Muscle layer of colon (tissue), 2 donors: ENCODE measurements at regions not wholly inside any gene's neighbourhood (a gene's known extent, or its start where the extent isn't known, plus 50 kb on each side); places are given as distances from the start of the nearest gene placed in this dataset.
"Not testable (repeated sequence)": the region's sequence is repeated elsewhere in the genome, so short reads cannot be mapped to it uniquely, and the experiment has no call there.

ENCODE experiments used
- H3K27ac ChIP-seq: one replicate; pipeline ENCODE4 v1.7.0; 2013; ENCODE audit warnings: low read depth, mild to moderate bottlenecking, low read length, moderate library complexity
- H3K27me3 ChIP-seq, 2 donors: one replicate each; pipeline ENCODE4 v1.7.0; 2013; ENCODE audit warnings: low read length in 2 of 2, mild to moderate bottlenecking in 2 of 2; ENCODE audit not compliant: insufficient read depth in 2 of 2, control insufficient read depth in 1 of 2
- H3K36me3 ChIP-seq: one replicate; pipeline ENCODE4 v1.7.0; 2013; ENCODE audit warnings: mild to moderate bottlenecking, low read length; ENCODE audit not compliant: insufficient read depth
- H3K4me1 ChIP-seq: one replicate; pipeline ENCODE4 v1.7.0; 2013; ENCODE audit warnings: mild to moderate bottlenecking, low read length; ENCODE audit not compliant: insufficient read depth
- H3K4me3 ChIP-seq, 2 donors: one replicate each; pipeline ENCODE4 v1.7.0; 2013; ENCODE audit warnings: low read length in 2 of 2, low read depth in 1 of 2, mild to moderate bottlenecking in 1 of 2, moderate library complexity in 1 of 2
- H3K9ac ChIP-seq: one replicate; pipeline ENCODE4 v1.7.0; 2013; ENCODE audit warnings: low read length
- H3K9me3 ChIP-seq: one replicate; pipeline ENCODE4 v1.7.0; 2013; ENCODE audit warnings: mild to moderate bottlenecking, low read length
- donor health status: abdominal sarcoma.
- donor health status: Adenocarcinoma of cecum.

DNA sequence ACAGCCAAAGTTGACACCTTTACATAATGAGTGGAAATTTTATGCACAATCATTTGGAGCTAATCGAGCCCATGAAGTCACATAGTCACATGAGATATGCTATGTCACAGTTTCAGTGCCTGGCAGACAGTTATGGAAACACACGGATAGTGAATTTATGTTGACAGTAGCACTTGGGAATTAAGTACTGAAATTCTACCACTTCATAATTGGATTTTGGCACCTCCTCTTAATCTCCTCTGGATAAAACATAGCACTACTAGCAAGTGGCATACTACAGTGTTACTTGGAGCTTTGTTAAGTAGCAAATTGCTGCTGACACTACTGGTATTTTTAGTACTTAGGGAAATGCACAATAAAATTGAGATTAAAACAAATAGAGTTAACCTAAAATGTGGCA, 1679.4 kb downstream of the OTOL1 start:
- H3K27me3 ChIP-seq, result no peaks in the 10 kb centered on the region
- H3K9ac ChIP-seq, result no peak overlapping the region
- no peaks in the 10 kb centered on the region for H3K36me3 ChIP-seq
- no peaks in the 10 kb centered on the region for H3K9me3 ChIP-seq
- H3K27ac ChIP-seq, result no peak overlapping the region
- H3K4me3 ChIP-seq, result no peak overlapping the region
- no peaks in the 10 kb centered on the region for H3K4me1 ChIP-seq

DNA sequence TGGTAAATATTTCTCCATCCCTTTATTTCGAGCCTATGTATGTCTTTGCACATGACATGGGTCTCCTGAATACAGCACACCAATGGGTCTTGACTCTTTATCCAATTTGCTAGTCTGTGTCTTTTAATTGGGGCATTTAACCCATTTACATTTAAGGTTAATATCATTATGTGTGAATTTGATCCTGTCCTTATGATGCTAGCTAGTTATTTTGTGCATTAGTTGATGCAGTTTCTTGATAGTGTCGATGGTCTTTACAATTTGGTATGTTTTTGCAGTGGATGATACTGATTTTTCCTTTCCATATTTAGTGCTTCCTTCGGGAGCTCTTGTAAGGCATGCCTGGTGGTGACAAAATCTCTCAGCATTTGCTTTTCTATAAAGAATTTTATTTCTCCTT, 1675.9 kb downstream of the OTOL1 start:
- not testable (repeated sequence) for H3K4me1 ChIP-seq, H3K36me3 ChIP-seq, H3K27ac ChIP-seq, H3K4me3 ChIP-seq, H3K9me3 ChIP-seq, H3K9ac ChIP-seq, H3K27me3 ChIP-seq

GRCh38 chr3:163166197-163166596, 1669.6 kb downstream of the OTOL1 start:
- Histone ChIP-seq H3K9me3 (no peaks in the 10 kb centered on the region), H3K9ac (no peak overlapping the region), H3K4me3 (no peak overlapping the region), H3K27ac (no peak overlapping the region), H3K4me1 (no peaks in the 10 kb centered on the region), H3K27me3 (no peaks in the 10 kb centered on the region), H3K36me3 (no peaks in the 10 kb centered on the region)

- Histone ChIP-seq H3K36me3 (no peaks in the 10 kb centered on the region), H3K9ac (no peak overlapping the region), H3K27me3 (no peaks in the 10 kb centered on the region), H3K9me3 (no peaks in the 10 kb centered on the region), H3K27ac (no peak overlapping the region), H3K4me1 (no peaks in the 10 kb centered on the region), H3K4me3 (no peak overlapping the region)
These were observed 1662.7 kb downstream of the OTOL1 start for GRCh38 chr3:163159306-163159705.

DNA sequence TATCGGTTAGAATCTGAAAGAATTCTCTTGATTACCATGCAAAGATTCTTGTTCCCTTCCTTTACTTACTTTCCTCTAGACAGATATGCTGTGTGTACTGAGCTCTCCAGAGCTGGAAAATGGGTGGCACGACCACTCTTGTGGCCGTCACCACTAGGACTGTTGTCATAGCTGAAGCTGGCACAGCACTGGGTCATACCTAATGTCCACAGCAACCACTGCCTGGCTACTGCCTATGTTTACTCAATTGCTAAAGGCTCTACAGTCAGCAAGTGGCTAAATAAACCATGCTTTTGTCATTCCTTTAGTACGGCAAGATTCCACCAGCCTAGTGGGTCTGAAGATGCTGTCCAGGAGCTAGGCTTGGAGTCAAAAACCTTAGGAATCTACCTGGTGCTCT, 1643.0 kb downstream of the OTOL1 start:
- no peak overlapping the region for H3K9ac ChIP-seq
- no peaks in the 10 kb centered on the region for H3K9me3 ChIP-seq
- H3K4me3 ChIP-seq, result no peak overlapping the region
- no peaks in the 10 kb centered on the region for H3K36me3 ChIP-seq
- no peak overlapping the region for H3K27ac ChIP-seq
- no peaks in the 10 kb centered on the region for H3K4me1 ChIP-seq
- H3K27me3 ChIP-seq, result no peaks in the 10 kb centered on the region

DNA sequence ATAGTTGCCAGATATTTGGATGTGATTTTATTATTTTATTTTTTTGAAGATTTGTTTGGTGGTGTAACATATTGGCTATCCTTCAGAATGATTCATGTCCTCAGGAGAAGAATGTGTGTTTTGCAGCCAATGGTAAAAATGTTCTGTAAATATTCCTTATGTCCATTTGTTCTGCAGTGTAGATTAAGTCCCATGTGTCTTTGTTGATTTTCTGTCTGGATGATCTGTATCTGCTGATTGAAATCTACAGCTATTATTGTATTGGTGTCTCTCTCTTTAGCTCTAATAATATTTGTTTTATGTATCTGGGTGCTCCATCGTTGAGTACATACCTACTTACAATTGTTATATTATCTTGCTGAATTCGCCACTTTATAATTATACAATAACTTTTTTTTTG, 1641.7 kb downstream of the OTOL1 start:
- H3K27ac ChIP-seq, result no peak overlapping the region
- H3K9me3 ChIP-seq, result no peaks in the 10 kb centered on the region
- no peak overlapping the region for H3K9ac ChIP-seq
- H3K27me3 ChIP-seq, result no peaks in the 10 kb centered on the region
- no peaks in the 10 kb centered on the region for H3K36me3 ChIP-seq
- no peak overlapping the region for H3K4me3 ChIP-seq
- H3K4me1 ChIP-seq, result no peaks in the 10 kb centered on the region

DNA sequence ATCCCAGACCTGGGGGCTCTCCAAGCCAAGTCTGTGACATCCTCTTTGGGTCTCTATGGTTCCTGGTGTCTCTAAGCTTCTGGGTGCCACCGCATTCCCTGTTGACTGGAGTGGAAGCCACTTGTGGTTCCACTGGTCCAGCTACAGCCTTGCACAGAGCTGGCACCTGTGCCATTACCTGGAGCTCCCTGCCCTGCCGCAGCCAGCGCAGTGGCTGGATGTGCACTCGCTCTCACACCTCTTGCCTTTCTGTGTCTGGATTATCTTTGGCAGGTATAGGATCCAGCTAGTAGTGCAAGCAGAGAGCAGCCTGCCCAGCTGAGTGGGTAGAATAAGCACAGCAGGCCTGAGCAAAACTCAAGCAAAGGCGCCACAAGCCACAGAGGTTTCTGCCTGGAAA, 1635.5 kb downstream of the OTOL1 start:
- no peaks in the 10 kb centered on the region for H3K27me3 ChIP-seq
- H3K27ac ChIP-seq, result no peak overlapping the region
- no peaks in the 10 kb centered on the region for H3K4me1 ChIP-seq
- no peak overlapping the region for H3K4me3 ChIP-seq
- H3K9ac ChIP-seq, result no peak overlapping the region
- no peaks in the 10 kb centered on the region for H3K36me3 ChIP-seq
- H3K9me3 ChIP-seq, result no peaks in the 10 kb centered on the region

GRCh38 chr3:163129287-163129686, 1632.7 kb downstream of the OTOL1 start:
- H3K27me3 ChIP-seq, result no peaks in the 10 kb centered on the region

GRCh38 chr3:163126115-163126514, 1629.5 kb downstream of the OTOL1 start:
- H3K27me3 ChIP-seq, result no peaks in the 10 kb centered on the region
- H3K27ac ChIP-seq, result no peak overlapping the region
- H3K9ac ChIP-seq, result no peak overlapping the region
- H3K9me3 ChIP-seq, result no peaks in the 10 kb centered on the region
- H3K4me1 ChIP-seq, result no peaks in the 10 kb centered on the region
- H3K36me3 ChIP-seq, result no peaks in the 10 kb centered on the region
- no peak overlapping the region for H3K4me3 ChIP-seq

More at GRCh38 chr3:163129287-163129686, 1632.7 kb downstream of the OTOL1 start:
- no peaks in the 10 kb centered on the region for H3K9me3 ChIP-seq
- no peak overlapping the region for H3K27ac ChIP-seq
- H3K4me3 ChIP-seq, result no peak overlapping the region
- no peaks in the 10 kb centered on the region for H3K36me3 ChIP-seq
- H3K9ac ChIP-seq, result no peak overlapping the region
- no peaks in the 10 kb centered on the region for H3K4me1 ChIP-seq
